ENCODE measurements at regions not wholly inside any gene's neighbourhood (a gene's known extent, or its start where the extent isn't known, plus 50 kb on each side); places are given as distances from the start of the nearest gene placed in this dataset.

- DNase-seq (no peak), ATAC-seq (ENCODE audit: low read depth) (no peak)
- Histone ChIP-seq H2AFZ (ENCODE audit: insufficient read depth, low read depth, low read length, poor library complexity, severe bottlenecking) (no peak overlapping the region), H3K9ac (ENCODE audit: low read length) (no peak overlapping the region), H3K27ac (ENCODE audit: low read length in 2 of 2) (no peak overlapping the region), H3K27me3 (replicated peaks in 1 of 4; ENCODE audit: control extremely low read depth in 1 of 4, control insufficient read depth in 3 of 4, insufficient read depth in 4 of 4, low read length in 3 of 4) (peaks cover 0 to 27% (median 7%) of the 10 kb centered on the region in 4 experiments), H3K79me2 (ENCODE audit: control insufficient read depth, insufficient read depth, low read length) (no peaks in the 10 kb centered on the region), H3K36me3 (replicated peaks in 1 of 2; ENCODE audit: control extremely low read depth in 1 of 2, control insufficient read depth in 1 of 2, extremely low read depth in 1 of 2, insufficient read depth in 2 of 2, low read length in 1 of 2) (no peaks in the 10 kb centered on the region), H3K9me3 (ENCODE audit: control extremely low read depth in 1 of 3, control insufficient read depth in 2 of 3, insufficient read depth in 1 of 3, low read length in 2 of 3) (no peaks in the 10 kb centered on the region), H3K4me3 (ENCODE audit: control extremely low read depth in 1 of 5, extremely low read depth in 1 of 5, insufficient read depth in 1 of 5, low read depth in 2 of 5, low read length in 4 of 5) (no peak overlapping the region), H3K4me2 (replicated peaks; ENCODE audit: low read depth, low read length, poor library complexity, severe bottlenecking) (no peak overlapping the region), H4K20me1 (ENCODE audit: control insufficient read depth, insufficient read depth, low read length, poor library complexity, severe bottlenecking) (no peaks in the 10 kb centered on the region), H3K4me1 (ENCODE audit: control insufficient read depth in 2 of 2, insufficient read depth in 2 of 2, low read length in 2 of 2) (peaks cover 0 to 3% of the 10 kb centered on the region in 2 donors)
- TF ChIP-seq EZH2 (IDR thresholded peaks at IDR 0.05; ENCODE audit: borderline replicate concordance, insufficient read depth, low read depth, low read length, poor library complexity, severe bottlenecking) (no peak), CTCF (IDR thresholded peaks at IDR 0.05) (no peak)
- ChIA-PET POLR2A (no interaction called here), CTCF (no interaction called here)
- H3K4me1 Mint-ChIP-seq = peaks cover 7% of the 10 kb centered on the region
- WGBS (ENCODE audit: insufficient coverage) = 70% methylated on average over 2 of the region's 3 CpGs
- peaks cover 57% of the 10 kb centered on the region for H3K27me3 Mint-ChIP-seq
- H3K9me3 Mint-ChIP-seq (ENCODE audit: insufficient read depth) = no peaks in the 10 kb centered on the region
- H3K27ac Mint-ChIP-seq = no peak overlapping the region
- intact Hi-C loops (cut with micrococcal nuclease) = no loop called here
- no peak overlapping the region for H3K4me3 Mint-ChIP-seq
Observed at GRCh38 chr16:50463581-50464324, 84.4 kb upstream of the NKD1 start.

DNA sequence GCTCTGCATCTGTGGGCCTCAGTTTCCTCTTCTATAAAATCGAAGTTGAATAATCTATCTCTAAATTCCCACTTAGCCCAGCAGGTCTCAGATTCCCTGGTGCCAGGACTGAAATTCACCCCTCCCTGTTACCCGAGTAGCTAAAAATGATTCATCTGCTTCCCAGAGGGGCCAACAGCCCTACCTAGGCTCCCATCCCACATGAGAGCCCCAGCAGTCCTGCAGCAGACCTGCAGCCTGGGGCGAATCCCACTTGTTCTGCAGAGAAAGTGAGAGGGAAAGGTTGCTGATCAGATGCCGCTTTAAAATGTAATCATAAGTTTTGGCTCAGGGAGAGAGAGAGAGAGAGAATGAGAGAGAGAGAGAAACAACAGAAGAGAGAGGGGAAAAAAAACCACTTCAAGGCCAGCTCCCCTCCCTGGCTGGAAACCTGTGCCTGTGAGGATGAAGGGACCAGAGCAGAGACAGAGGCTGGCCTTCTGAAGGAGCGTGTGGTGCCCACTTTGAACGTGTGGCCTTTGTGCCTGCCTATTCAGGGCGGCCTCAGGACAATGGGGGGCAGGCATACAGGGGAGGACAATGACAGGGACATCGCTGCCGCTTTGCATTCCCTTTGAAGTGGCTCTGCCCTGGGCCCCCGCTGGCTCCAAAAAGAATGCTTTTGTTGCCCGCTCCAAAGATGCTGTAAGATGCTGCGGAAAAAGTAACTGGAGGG, 85.2 kb upstream of the NKD1 start:
- no peaks in the 10 kb centered on the region for H3K79me2 ChIP-seq (ENCODE audit: control insufficient read depth, insufficient read depth, low read length)
- Mint-ChIP-seq H3K9me3 (ENCODE audit: insufficient read depth) (no peaks in the 10 kb centered on the region), H3K4me3 (no peak overlapping the region), H3K27me3 (peaks cover 55% of the 10 kb centered on the region), H3K27ac (no peak overlapping the region), H3K4me1 (peaks cover 4% of the 10 kb centered on the region)
- no peaks in the 10 kb centered on the region for H3K4me1 ChIP-seq (ENCODE audit: control insufficient read depth in 2 of 2, insufficient read depth in 2 of 2, low read length in 2 of 2)
- H2AFZ ChIP-seq (ENCODE audit: insufficient read depth, low read depth, low read length, poor library complexity, severe bottlenecking) = no peak overlapping the region
- peaks cover 0 to 22% (median 5%) of the 10 kb centered on the region in 4 experiments for H3K27me3 ChIP-seq (replicated peaks in 1 of 4; ENCODE audit: control extremely low read depth in 1 of 4, control insufficient read depth in 3 of 4, insufficient read depth in 4 of 4, low read length in 3 of 4)
- H3K9ac ChIP-seq (ENCODE audit: low read length) = no peak overlapping the region
- intact Hi-C loops (cut with micrococcal nuclease) = no loop called here
- no peaks in the 10 kb centered on the region for H3K36me3 ChIP-seq (replicated peaks in 1 of 2; ENCODE audit: control extremely low read depth in 1 of 2, control insufficient read depth in 1 of 2, extremely low read depth in 1 of 2, insufficient read depth in 2 of 2, low read length in 1 of 2)
- H3K4me2 ChIP-seq (replicated peaks; ENCODE audit: low read depth, low read length, poor library complexity, severe bottlenecking) = no peak overlapping the region
- no peak for TF ChIP-seq EZH2 (IDR thresholded peaks at IDR 0.05; ENCODE audit: borderline replicate concordance, insufficient read depth, low read depth, low read length, poor library complexity, severe bottlenecking)
- TF ChIP-seq CTCF (IDR thresholded peaks at IDR 0.05) = no peak
- 81% methylated on average over 10 of the region's 12 CpGs for WGBS (ENCODE audit: insufficient coverage)
- DNase-seq (no peak), ATAC-seq (ENCODE audit: low read depth) (no peak)
- H3K4me3 ChIP-seq (ENCODE audit: control extremely low read depth in 1 of 5, extremely low read depth in 1 of 5, insufficient read depth in 1 of 5, low read depth in 2 of 5, low read length in 4 of 5) = no peak overlapping the region
- H3K27ac ChIP-seq (ENCODE audit: low read length in 2 of 2) = no peak overlapping the region
- no peaks in the 10 kb centered on the region for H4K20me1 ChIP-seq (ENCODE audit: control insufficient read depth, insufficient read depth, low read length, poor library complexity, severe bottlenecking)
- ChIA-PET POLR2A (no interaction called here), CTCF (interaction anchor here (1.1 kb wide), 1 partner anchor 343 kb away, joined by 3 read pairs; no protein-coding TSS in a partner anchor)
- no peaks in the 10 kb centered on the region for H3K9me3 ChIP-seq (ENCODE audit: control extremely low read depth in 1 of 3, control insufficient read depth in 2 of 3, insufficient read depth in 1 of 3, low read length in 2 of 3)
